ENCODE measurements at regions not wholly inside any gene's neighbourhood (a gene's known extent, or its start where the extent isn't known, plus 50 kb on each side); places are given as distances from the start of the nearest gene placed in this dataset.

DNA sequence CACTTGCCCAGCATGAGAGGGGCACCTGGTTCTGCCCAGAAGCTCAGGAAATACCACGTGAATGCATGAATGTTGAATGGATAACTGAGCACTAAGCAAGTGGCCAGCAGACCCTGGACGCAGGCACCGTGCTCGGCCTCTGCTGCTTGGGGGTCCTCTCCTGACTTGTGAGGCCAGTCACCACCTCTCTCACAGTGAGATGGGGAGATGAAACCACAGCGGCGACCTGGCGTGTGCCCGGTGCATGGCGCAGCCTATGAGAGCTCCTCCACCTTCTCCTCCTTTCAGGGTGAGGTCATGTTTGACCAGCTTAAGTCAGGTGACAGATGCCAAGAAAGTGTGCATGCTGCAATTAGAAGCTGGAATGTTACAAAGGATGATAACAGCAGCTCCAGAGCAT lies 75.5 kb downstream of the HMX1 start:
- H3K36me3 ChIP-seq: no peaks in the 10 kb centered on the region
- DNase-seq: no peak
- no peak overlapping the region for H3K4me3 ChIP-seq
- no peak overlapping the region for H3K27ac ChIP-seq
- TF ChIP-seq, protein P1, sequence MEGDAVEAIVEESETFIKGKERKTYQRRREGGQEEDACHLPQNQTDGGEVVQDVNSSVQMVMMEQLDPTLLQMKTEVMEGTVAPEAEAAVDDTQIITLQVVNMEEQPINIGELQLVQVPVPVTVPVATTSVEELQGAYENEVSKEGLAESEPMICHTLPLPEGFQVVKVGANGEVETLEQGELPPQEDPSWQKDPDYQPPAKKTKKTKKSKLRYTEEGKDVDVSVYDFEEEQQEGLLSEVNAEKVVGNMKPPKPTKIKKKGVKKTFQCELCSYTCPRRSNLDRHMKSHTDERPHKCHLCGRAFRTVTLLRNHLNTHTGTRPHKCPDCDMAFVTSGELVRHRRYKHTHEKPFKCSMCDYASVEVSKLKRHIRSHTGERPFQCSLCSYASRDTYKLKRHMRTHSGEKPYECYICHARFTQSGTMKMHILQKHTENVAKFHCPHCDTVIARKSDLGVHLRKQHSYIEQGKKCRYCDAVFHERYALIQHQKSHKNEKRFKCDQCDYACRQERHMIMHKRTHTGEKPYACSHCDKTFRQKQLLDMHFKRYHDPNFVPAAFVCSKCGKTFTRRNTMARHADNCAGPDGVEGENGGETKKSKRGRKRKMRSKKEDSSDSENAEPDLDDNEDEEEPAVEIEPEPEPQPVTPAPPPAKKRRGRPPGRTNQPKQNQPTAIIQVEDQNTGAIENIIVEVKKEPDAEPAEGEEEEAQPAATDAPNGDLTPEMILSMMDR (IDR thresholded peaks at IDR 0.05): no peak
- TF ChIP-seq POLR2A (IDR thresholded peaks at IDR 0.05): no peak
- TF ChIP-seq EP300 (IDR thresholded peaks at IDR 0.05): no peak
- TF ChIP-seq POLR2AphosphoS5 (IDR thresholded peaks at IDR 0.05): no peak
- H3K9me3 ChIP-seq: no peaks in the 10 kb centered on the region
- H3K4me1 ChIP-seq: no peaks in the 10 kb centered on the region
- WGBS, 5 donors: 88 to 93% (median 91%) methylated on average over 9 of the region's 9 CpGs
- intact Hi-C loops (cut with DNase I; ENCODE audit: low total_unique reads): no loop called here
- peaks cover 0 to 27% (median 0%) of the 10 kb centered on the region in 3 donors for H3K27me3 ChIP-seq

DNA sequence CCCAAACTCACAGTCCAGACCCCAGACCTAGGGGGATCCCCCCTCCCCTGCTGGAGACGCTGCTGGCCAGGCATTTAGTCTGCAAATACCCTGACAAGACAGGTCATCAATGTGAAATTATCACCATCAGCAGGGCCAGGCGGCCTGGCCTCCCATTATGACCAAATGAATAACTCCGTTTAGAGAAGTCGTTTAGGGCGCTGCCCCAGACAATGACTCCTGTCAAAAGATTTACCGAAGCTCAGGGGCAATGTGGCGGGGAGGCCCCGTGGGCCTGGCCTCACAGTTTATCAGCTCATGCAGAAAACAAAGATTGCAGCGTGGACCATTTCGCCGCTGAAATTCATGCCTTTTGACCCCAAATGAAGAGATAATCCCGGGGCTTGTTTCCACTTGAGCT lies 76.5 kb downstream of the HMX1 start:
- H3K36me3 ChIP-seq: no peaks in the 10 kb centered on the region
- H3K4me1 ChIP-seq: no peaks in the 10 kb centered on the region
- no peak for DNase-seq
- 0 to 34% (median 23%) methylated on average over 5 to 12 of the region's 12 CpGs for WGBS, 5 donors
- TF ChIP-seq EP300 (IDR thresholded peaks at IDR 0.05) (no peak), POLR2AphosphoS5 (IDR thresholded peaks at IDR 0.05) (no peak), POLR2A (IDR thresholded peaks at IDR 0.05) (no peak)
- TF ChIP-seq, protein P1 (IDR thresholded peaks at IDR 0.05): no peak
- H3K27me3 ChIP-seq: peaks cover 0 to 36% (median 0%) of the 10 kb centered on the region in 3 donors
- H3K9me3 ChIP-seq: no peaks in the 10 kb centered on the region
- intact Hi-C loops (cut with DNase I; ENCODE audit: low total_unique reads): no loop called here
- no peak overlapping the region for H3K27ac ChIP-seq
- H3K4me3 ChIP-seq: no peak overlapping the region

DNA sequence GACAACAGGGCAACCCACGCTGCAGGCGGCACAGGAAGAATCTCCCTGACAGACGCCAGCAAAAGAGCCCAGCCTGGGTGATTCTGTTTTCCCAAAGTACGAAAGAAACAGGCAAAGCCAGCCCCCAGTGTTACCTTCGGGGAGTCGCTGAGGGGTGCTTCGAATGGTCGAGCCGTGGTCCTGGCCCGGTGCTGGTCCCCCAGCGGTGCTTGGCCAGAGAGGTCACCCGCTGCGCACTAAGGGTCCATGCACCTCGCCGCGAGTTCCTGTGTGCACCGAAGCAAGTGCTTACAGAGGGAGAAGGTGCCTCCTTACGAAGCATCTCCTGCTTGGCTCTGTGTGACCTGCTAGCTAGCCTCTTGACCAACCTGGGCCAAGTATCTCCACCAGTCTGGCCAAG lies 77.1 kb downstream of the HMX1 start:
- Histone ChIP-seq H3K36me3 (no peaks in the 10 kb centered on the region), H3K27ac (no peak overlapping the region), H3K4me3 (no peak overlapping the region), H3K27me3 (peaks cover 0 to 40% (median 0%) of the 10 kb centered on the region in 3 donors), H3K9me3 (no peaks in the 10 kb centered on the region), H3K4me1 (no peaks in the 10 kb centered on the region)
- no peak for TF ChIP-seq EP300 (IDR thresholded peaks at IDR 0.05)
- TF ChIP-seq, protein P1 (IDR thresholded peaks at IDR 0.05): no peak
- no peak for TF ChIP-seq POLR2AphosphoS5 (IDR thresholded peaks at IDR 0.05)
- TF ChIP-seq POLR2A (IDR thresholded peaks at IDR 0.05): no peak
- no peak for DNase-seq
- 72 to 91% (median 90%) methylated on average over 6 to 18 of the region's 18 CpGs for WGBS, 5 donors
- intact Hi-C loops (cut with DNase I; ENCODE audit: low total_unique reads): no loop called here

DNA sequence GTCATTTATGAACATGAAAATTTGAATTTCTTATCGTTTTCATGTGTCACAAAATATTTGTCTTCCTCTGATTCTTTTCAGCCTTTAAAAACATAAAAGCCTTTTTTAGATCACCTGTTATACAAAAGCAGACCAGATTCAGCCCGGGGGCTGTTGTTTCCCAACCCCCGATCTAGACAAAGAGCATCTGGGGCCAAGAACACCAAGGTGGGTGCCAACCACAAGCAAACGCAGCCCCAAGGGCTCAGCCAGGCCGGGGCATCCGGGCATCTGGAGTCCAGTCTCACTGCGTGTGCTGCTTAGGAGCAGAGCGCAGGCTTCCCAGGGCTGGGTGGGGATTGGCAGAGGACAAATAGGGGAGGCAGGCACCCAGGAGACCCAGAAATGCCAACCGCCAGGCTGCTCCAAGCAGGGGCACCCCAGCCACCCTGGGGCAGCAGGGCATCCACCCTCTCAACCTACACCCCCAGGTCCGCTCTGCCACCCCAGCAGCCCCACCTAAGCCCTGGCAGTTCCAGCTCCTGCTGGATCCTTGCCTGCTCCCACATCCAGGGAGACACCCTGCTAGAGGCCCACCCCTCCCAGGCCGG lies 78.0 kb downstream of the HMX1 start:
- no peak overlapping the region for H3K4me3 ChIP-seq
- no peaks in the 10 kb centered on the region for H3K4me1 ChIP-seq
- H3K27ac ChIP-seq: no peak overlapping the region
- WGBS, 5 donors: 56 to 71% (median 66%) methylated on average over 8 to 11 of the region's 11 CpGs
- peaks cover 0 to 40% (median 0%) of the 10 kb centered on the region in 3 donors for H3K27me3 ChIP-seq
- H3K36me3 ChIP-seq: no peaks in the 10 kb centered on the region
- TF ChIP-seq, protein P1 (IDR thresholded peaks at IDR 0.05): no peak
- TF ChIP-seq POLR2A (IDR thresholded peaks at IDR 0.05) (no peak), EP300 (IDR thresholded peaks at IDR 0.05) (no peak), POLR2AphosphoS5 (IDR thresholded peaks at IDR 0.05) (no peak)
- intact Hi-C loops (cut with DNase I; ENCODE audit: low total_unique reads): no loop called here
- no peaks in the 10 kb centered on the region for H3K9me3 ChIP-seq
- DNase-seq: no peak

Data from stomach (tissue), 8 donors.